Skin of body (tissue), 2 donors: ENCODE measurements at regions not wholly inside any gene's neighbourhood (a gene's known extent, or its start where the extent isn't known, plus 50 kb on each side); places are given as distances from the start of the nearest gene placed in this dataset. TPM values are rescaled to one million over a fixed set of nuclear protein-coding genes. Genes with fewer than 3 reads are reported as not detected.

Experiments used
- DNase-seq: peaks from one replicate; lab custom pipeline; 2025; lab: John Stamatoyannopoulos, UW
- small RNA-seq: library from RNA; depleted of rRNA; stranded (forward); fragments of <200 nt; gene quantifications from one replicate; pipeline ENCODE3, GENCODE V24; 2014; ENCODE audit warnings: low replicate concordance

GRCh38 chr6:1547785-1548184 is 61.9 kb upstream of the FOXC1 start:
- no peak for DNase-seq

DNA sequence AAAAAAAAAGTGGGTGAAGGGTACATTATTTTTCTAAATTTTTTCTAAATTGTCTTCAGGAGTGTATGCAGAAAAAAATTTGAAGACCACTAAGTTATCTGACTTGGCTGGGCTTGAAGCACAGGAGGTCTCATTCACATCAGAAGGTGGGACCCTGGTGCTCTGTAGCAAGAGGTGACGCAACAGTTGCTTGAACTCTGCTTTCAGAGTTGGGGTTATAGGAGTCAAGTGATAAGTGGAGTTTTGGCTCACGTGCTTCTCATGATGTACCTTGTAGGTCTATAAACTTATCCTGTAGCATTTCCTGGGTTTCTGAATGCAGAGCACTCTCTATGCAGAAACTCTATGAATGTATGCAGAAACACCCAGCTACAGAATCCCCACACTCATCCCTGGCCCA is 58.5 kb upstream of the FOXC1 start:
- no peak for DNase-seq

DNA sequence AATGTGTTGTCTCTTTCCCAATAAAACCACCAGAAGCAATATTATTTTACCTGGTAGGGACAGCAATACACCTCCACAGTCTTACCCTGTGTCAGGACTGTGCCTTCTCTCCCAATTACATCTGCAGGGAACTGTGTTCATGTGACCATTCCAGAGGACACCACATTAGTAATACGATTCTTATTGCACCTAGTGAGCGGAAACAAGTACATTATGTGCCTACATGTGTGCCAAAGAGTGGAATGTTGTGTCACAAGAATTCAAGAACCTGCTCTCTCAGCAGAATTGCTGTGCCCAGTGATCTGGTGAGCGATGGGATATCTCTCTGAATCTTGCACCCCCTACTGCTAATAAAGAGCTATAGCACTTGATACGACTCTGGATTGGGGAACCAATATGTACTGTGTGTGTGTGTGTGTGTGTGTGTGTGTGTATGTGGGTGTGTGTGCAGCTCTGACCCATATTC is 57.4 kb upstream of the FOXC1 start:
- no peak for DNase-seq

GRCh38 chr6:1553562-1554083 is 56.1 kb upstream of the FOXC1 start:
- DNase-seq: no peak

GRCh38 chr6:1554141-1554475 is 55.6 kb upstream of the FOXC1 start:
- no peak for DNase-seq

DNA sequence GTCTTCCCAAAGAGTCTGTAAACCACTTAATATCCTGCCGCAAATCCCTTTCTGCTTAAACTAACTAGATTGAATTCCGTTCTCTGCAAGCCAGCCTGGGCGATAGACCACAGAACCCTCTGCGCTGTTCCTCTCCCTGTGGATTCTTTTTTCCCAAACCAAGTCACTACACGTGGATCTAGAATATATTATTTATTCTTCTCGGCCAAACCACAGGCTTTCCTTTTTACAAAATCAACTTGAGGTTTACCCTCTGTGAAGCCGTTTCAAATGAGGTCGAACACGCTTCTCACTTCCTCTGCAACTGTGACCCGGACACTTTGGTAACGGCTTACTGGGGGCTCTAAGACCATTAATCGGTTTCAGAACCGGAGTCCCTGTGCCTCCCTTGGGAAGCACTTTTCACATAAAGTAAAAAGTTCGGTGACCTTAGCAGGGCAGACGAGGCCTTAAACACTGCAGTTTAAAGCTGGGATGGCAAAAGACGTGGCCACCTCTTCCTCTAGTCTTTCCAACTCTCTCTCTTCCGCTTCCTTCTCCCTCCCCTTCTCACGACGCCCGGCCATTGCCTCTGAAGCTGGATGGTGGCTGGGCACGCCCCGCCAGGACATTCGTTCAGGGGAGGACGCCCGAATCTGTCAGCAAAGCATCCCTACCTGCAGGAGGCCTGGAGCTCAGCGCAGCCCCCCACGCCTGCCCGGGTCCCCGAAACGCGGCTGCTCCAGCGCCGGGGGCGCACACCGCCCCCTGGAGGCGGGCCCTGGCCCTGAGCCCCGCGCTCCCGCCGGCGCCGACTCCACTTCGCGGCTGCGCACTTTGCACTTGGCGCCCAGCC is 55.0 kb upstream of the FOXC1 start:
- DNase-seq: peak; percentile 56

DNA sequence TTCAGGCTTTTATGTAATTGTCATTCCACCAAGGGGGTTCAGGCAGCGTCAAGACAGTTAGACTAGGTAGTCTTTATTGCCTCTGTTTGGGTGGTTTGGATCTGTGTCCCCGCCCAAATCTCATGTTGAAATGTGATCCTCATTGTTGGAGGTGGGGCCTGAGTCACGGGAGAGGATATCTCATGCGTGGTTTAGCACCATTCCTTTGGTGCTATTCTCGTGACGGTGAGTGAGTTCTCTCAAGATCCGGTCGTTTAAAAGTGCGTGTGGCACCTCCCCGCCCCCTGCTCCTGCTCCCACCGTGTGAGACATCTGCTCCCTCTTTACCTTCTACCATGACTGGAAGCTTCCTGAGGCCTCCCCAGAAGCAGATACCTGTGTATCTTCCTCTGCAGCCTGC is 51.3 kb upstream of the FOXC1 start:
- no peak for DNase-seq

Small RNA genes in the stretch of these regions (small RNA-seq; reads per million reads assigned to genes)
- gene RN7SL352P: not detected
